Glutamatergic neuron (in vitro differentiated cells): ENCODE measurements at regions not wholly inside any gene's neighbourhood (a gene's known extent, or its start where the extent isn't known, plus 50 kb on each side); places are given as distances from the start of the nearest gene placed in this dataset.

Experiments used
- DNase-seq: peaks from one replicate; pipeline ENCODE4 v3.0.0; 2022
- H3K27ac Mint-ChIP-seq: one replicate; pipeline ENCODE4 v1.8.0; 2020; ENCODE audit warnings: mild to moderate bottlenecking, mixed read lengths, inconsistent platforms; ENCODE audit not compliant: unreplicated experiment
- H3K27me3 Mint-ChIP-seq: one replicate; pipeline ENCODE4 v1.8.0; 2020; ENCODE audit warnings: mild to moderate bottlenecking, moderate library complexity, mixed read lengths, inconsistent platforms; ENCODE audit not compliant: unreplicated experiment
- H3K36me3 Mint-ChIP-seq: one replicate; pipeline ENCODE4 v1.8.0; 2020; ENCODE audit warnings: mild to moderate bottlenecking, mixed read lengths, inconsistent platforms; ENCODE audit not compliant: unreplicated experiment
- H3K4me1 Mint-ChIP-seq: one replicate; pipeline ENCODE4 v1.8.0; 2020; ENCODE audit warnings: mild to moderate bottlenecking, low read depth, mixed read lengths, inconsistent platforms; ENCODE audit not compliant: unreplicated experiment
- H3K4me3 Mint-ChIP-seq: one replicate; pipeline ENCODE4 v1.8.0; 2020; ENCODE audit warnings: mild to moderate bottlenecking, mixed read lengths, inconsistent platforms; ENCODE audit not compliant: unreplicated experiment
- H3K9me3 Mint-ChIP-seq: one replicate; pipeline ENCODE4 v1.8.0; 2020; ENCODE audit warnings: mild to moderate bottlenecking, moderate library complexity, mixed read lengths, inconsistent platforms; ENCODE audit not compliant: unreplicated experiment
- CTCF ChIP-seq: fragments of 200-600 bp; sonication (generic); IDR thresholded peaks from one replicate; pipeline ENCODE4 v1.5.0; 2021; ENCODE audit not compliant: partially characterized antibody, unreplicated experiment

GRCh38 chr2:56688661-56689060, 504.9 kb downstream of the CCDC85A start:
- Mint-ChIP-seq H3K27me3 (no peaks in the 10 kb centered on the region), H3K4me1 (no peaks in the 10 kb centered on the region), H3K36me3 (no peaks in the 10 kb centered on the region), H3K9me3 (no peaks in the 10 kb centered on the region), H3K4me3 (no peak overlapping the region), H3K27ac (no peak overlapping the region)
- DNase-seq: no peak
- no peak for TF ChIP-seq CTCF

GRCh38 chr2:56693501-56693900, 509.7 kb downstream of the CCDC85A start:
- no peaks in the 10 kb centered on the region for H3K4me1 Mint-ChIP-seq
- no peak overlapping the region for H3K27ac Mint-ChIP-seq
- DNase-seq: no peak
- no peaks in the 10 kb centered on the region for H3K9me3 Mint-ChIP-seq
- H3K27me3 Mint-ChIP-seq: no peaks in the 10 kb centered on the region
- H3K4me3 Mint-ChIP-seq: no peak overlapping the region
- no peak for TF ChIP-seq CTCF
- H3K36me3 Mint-ChIP-seq: no peaks in the 10 kb centered on the region

- Mint-ChIP-seq H3K9me3 (no peaks in the 10 kb centered on the region), H3K27me3 (peaks cover 2% of the 10 kb centered on the region), H3K4me1 (no peaks in the 10 kb centered on the region), H3K27ac (no peak overlapping the region), H3K4me3 (no peak overlapping the region), H3K36me3 (no peaks in the 10 kb centered on the region)
- DNase-seq: no peak
- no peak for TF ChIP-seq CTCF
These were observed 519.2 kb downstream of the CCDC85A start for GRCh38 chr2:56703001-56703400.

- no peak overlapping the region for H3K27ac Mint-ChIP-seq
- H3K27me3 Mint-ChIP-seq: peaks cover 2% of the 10 kb centered on the region
- DNase-seq: no peak
- H3K36me3 Mint-ChIP-seq: no peaks in the 10 kb centered on the region
- no peaks in the 10 kb centered on the region for H3K9me3 Mint-ChIP-seq
- no peak for TF ChIP-seq CTCF
- H3K4me1 Mint-ChIP-seq: no peaks in the 10 kb centered on the region
- H3K4me3 Mint-ChIP-seq: no peak overlapping the region
These were observed 521.9 kb downstream of the CCDC85A start for GRCh38 chr2:56705713-56706112.

GRCh38 chr2:56707218-56707617, 523.4 kb downstream of the CCDC85A start:
- Mint-ChIP-seq H3K27ac (no peak overlapping the region), H3K27me3 (peaks cover 4% of the 10 kb centered on the region)

More at GRCh38 chr2:56707218-56707617, 523.4 kb downstream of the CCDC85A start:
- DNase-seq: no peak
- no peaks in the 10 kb centered on the region for H3K36me3 Mint-ChIP-seq
- no peaks in the 10 kb centered on the region for H3K9me3 Mint-ChIP-seq
- no peak for TF ChIP-seq CTCF
- H3K4me1 Mint-ChIP-seq: no peaks in the 10 kb centered on the region
- H3K4me3 Mint-ChIP-seq: no peak overlapping the region
